SK-N-SH treated with all-trans-retinoic acid at 6 μM for 48 hours (cell line): ENCODE measurements at regions not wholly inside any gene's neighbourhood (a gene's known extent, or its start where the extent isn't known, plus 50 kb on each side); places are given as distances from the start of the nearest gene placed in this dataset.

ENCODE experiments used
- ARNTL ChIP-seq: fragments of 450-650 bp; formaldehyde crosslinking; IDR thresholded peaks from 2 replicates; pipeline ENCODE4 v1.5.0; 2020; ENCODE audit warnings: low read depth, mild to moderate bottlenecking, moderate library complexity, borderline replicate concordance
- BACH2 ChIP-seq: fragments of 250-450 bp; sonication (Bioruptor Pico); IDR thresholded peaks from 2 replicates; pipeline ENCODE4 v1.9.0; 2021; ENCODE audit warnings: mild to moderate bottlenecking, borderline replicate concordance
- CREB5 ChIP-seq: fragments of 250-450 bp; sonication (Bioruptor Pico); IDR thresholded peaks from 2 replicates; pipeline ENCODE4 v1.5.1; 2020; ENCODE audit warnings: low read depth, mild to moderate bottlenecking, moderate library complexity
- CSDC2 ChIP-seq: fragments of 250-450 bp; sonication (Bioruptor Pico); IDR thresholded peaks from 2 replicates; pipeline ENCODE4 v1.5.0; 2020; ENCODE audit warnings: mild to moderate bottlenecking, moderate library complexity
- CSRNP3 ChIP-seq: fragments of 250-450 bp; sonication (Bioruptor Pico); IDR thresholded peaks from 2 replicates; pipeline ENCODE4 v1.5.1; 2021; ENCODE audit warnings: mild to moderate bottlenecking, moderate library complexity
- PATZ1 ChIP-seq: fragments of 250-450 bp; sonication (Bioruptor Pico); IDR thresholded peaks from 2 replicates; pipeline ENCODE4 v1.8.0; 2020; ENCODE audit warnings: mild to moderate bottlenecking, moderate library complexity, borderline replicate concordance
- SNAI2 ChIP-seq: fragments of 250-450 bp; sonication (Bioruptor Pico); IDR thresholded peaks from 2 replicates; pipeline ENCODE4 v1.5.0; 2020; ENCODE audit warnings: mild to moderate bottlenecking, moderate library complexity
- ZC3H10 ChIP-seq: fragments of 250-450 bp; sonication (Bioruptor Pico); IDR thresholded peaks from 2 replicates; pipeline ENCODE4 v1.5.1; 2021; ENCODE audit warnings: mild to moderate bottlenecking, moderate library complexity
- ZFP3 ChIP-seq: fragments of 250-450 bp; sonication (Bioruptor Pico); IDR thresholded peaks from 2 replicates; pipeline ENCODE4 v1.5.0; 2020; ENCODE audit warnings: mild to moderate bottlenecking, moderate library complexity
- ZFP30 ChIP-seq: fragments of 450-650 bp; formaldehyde crosslinking; IDR thresholded peaks from 2 replicates; pipeline ENCODE4 v1.5.0; 2022; ENCODE audit warnings: mild to moderate bottlenecking, moderate library complexity
- ZNF8 ChIP-seq: fragments of 450-650 bp; formaldehyde crosslinking; IDR thresholded peaks from 2 replicates; pipeline ENCODE4 v1.5.0; 2020; ENCODE audit warnings: mild to moderate bottlenecking, moderate library complexity
- TF ChIP-seq, protein P1 (sequence below): fragments of 250-450 bp; sonication (Bioruptor Pico); IDR thresholded peaks from 2 replicates; pipeline ENCODE4 v1.5.0; 2020; ENCODE audit warnings: mild to moderate bottlenecking, moderate library complexity

- TF ChIP-seq ZFP30 (CRISPR knock-in tag), result no peak
- no peak for TF ChIP-seq ZNF8
- no peak for TF ChIP-seq CREB5 (CRISPR knock-in tag)
- TF ChIP-seq, protein P1, sequence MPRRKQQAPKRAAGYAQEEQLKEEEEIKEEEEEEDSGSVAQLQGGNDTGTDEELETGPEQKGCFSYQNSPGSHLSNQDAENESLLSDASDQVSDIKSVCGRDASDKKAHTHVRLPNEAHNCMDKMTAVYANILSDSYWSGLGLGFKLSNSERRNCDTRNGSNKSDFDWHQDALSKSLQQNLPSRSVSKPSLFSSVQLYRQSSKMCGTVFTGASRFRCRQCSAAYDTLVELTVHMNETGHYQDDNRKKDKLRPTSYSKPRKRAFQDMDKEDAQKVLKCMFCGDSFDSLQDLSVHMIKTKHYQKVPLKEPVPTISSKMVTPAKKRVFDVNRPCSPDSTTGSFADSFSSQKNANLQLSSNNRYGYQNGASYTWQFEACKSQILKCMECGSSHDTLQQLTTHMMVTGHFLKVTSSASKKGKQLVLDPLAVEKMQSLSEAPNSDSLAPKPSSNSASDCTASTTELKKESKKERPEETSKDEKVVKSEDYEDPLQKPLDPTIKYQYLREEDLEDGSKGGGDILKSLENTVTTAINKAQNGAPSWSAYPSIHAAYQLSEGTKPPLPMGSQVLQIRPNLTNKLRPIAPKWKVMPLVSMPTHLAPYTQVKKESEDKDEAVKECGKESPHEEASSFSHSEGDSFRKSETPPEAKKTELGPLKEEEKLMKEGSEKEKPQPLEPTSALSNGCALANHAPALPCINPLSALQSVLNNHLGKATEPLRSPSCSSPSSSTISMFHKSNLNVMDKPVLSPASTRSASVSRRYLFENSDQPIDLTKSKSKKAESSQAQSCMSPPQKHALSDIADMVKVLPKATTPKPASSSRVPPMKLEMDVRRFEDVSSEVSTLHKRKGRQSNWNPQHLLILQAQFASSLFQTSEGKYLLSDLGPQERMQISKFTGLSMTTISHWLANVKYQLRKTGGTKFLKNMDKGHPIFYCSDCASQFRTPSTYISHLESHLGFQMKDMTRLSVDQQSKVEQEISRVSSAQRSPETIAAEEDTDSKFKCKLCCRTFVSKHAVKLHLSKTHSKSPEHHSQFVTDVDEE, result no peak
- no peak for TF ChIP-seq PATZ1
- TF ChIP-seq ZFP3, result no peak
- TF ChIP-seq ARNTL (CRISPR knock-in tag), result no peak
- no peak for TF ChIP-seq CSRNP3
- no peak for TF ChIP-seq CSDC2 (CRISPR knock-in tag)
- no peak for TF ChIP-seq SNAI2
- no peak for TF ChIP-seq ZC3H10 (CRISPR knock-in tag)
- TF ChIP-seq BACH2 (CRISPR knock-in tag), result no peak
Observed at GRCh38 chr4:95606739-95607138, 58.0 kb upstream of the UNC5C start.
